ENCODE measurements at regions not wholly inside any gene's neighbourhood (a gene's known extent, or its start where the extent isn't known, plus 50 kb on each side); places are given as distances from the start of the nearest gene placed in this dataset.
"Not testable (repeated sequence)": the region's sequence is repeated elsewhere in the genome, so short reads cannot be mapped to it uniquely, and the experiment has no call there.

- DNase-seq (ENCODE audit: low read depth), result no peak
- H3K4me3 ChIP-seq (ENCODE audit: low read depth, low read length), result no peak overlapping the region
- TF ChIP-seq CTCF (IDR thresholded peaks at IDR 0.05; ENCODE audit: low read depth, low read length, missing control alignments), result no peak
Measured at GRCh38 chr9:78112004-78112403, 80.4 kb upstream of the GNAQ start.

- no peak overlapping the region for H3K4me3 ChIP-seq (ENCODE audit: low read depth, low read length)
- no peak for TF ChIP-seq CTCF (IDR thresholded peaks at IDR 0.05; ENCODE audit: low read depth, low read length, missing control alignments)
- no peak for DNase-seq (ENCODE audit: low read depth)
Measured at GRCh38 chr9:78109075-78109474, 77.5 kb upstream of the GNAQ start.

GRCh38 chr9:78106586-78106985, 75.0 kb upstream of the GNAQ start:
- DNase-seq (ENCODE audit: low read depth); H3K4me3 ChIP-seq (ENCODE audit: low read depth, low read length): not testable (repeated sequence)

- peak; percentile 13 for DNase-seq (ENCODE audit: low read depth)
- TF ChIP-seq CTCF (IDR thresholded peaks at IDR 0.05; ENCODE audit: low read depth, low read length, missing control alignments), result no peak
- no peak overlapping the region for H3K4me3 ChIP-seq (ENCODE audit: low read depth, low read length)
Measured at GRCh38 chr9:78103971-78104433, 72.4 kb upstream of the GNAQ start.

- TF ChIP-seq CTCF (IDR thresholded peaks at IDR 0.05; ENCODE audit: low read depth, low read length, missing control alignments), result no peak
- DNase-seq (ENCODE audit: low read depth), result no peak
- H3K4me3 ChIP-seq (ENCODE audit: low read depth, low read length), result no peak overlapping the region
Measured at GRCh38 chr9:78101247-78101646, 69.6 kb upstream of the GNAQ start.

- TF ChIP-seq CTCF (IDR thresholded peaks at IDR 0.05; ENCODE audit: low read depth, low read length, missing control alignments), result no peak
- no peak overlapping the region for H3K4me3 ChIP-seq (ENCODE audit: low read depth, low read length)
- no peak for DNase-seq (ENCODE audit: low read depth)
Measured at GRCh38 chr9:78097541-78097940, 65.9 kb upstream of the GNAQ start.

- no peak overlapping the region for H3K4me3 ChIP-seq (ENCODE audit: low read depth, low read length)
- DNase-seq (ENCODE audit: low read depth), result no peak
- TF ChIP-seq CTCF (IDR thresholded peaks at IDR 0.05; ENCODE audit: low read depth, low read length, missing control alignments), result no peak
Measured at GRCh38 chr9:78091731-78092130, 60.1 kb upstream of the GNAQ start.

GRCh38 chr9:78089111-78089510, 57.5 kb upstream of the GNAQ start:
- DNase-seq (ENCODE audit: low read depth), result no peak
- TF ChIP-seq CTCF (IDR thresholded peaks at IDR 0.05; ENCODE audit: low read depth, low read length, missing control alignments), result no peak
- H3K4me3 ChIP-seq (ENCODE audit: low read depth, low read length), result no peak overlapping the region

GRCh38 chr9:78088190-78088589, 56.6 kb upstream of the GNAQ start:
- not testable (repeated sequence) for DNase-seq (ENCODE audit: low read depth); H3K4me3 ChIP-seq (ENCODE audit: low read depth, low read length)

Data from GM12864 (cell line).